H9 (cell line): ENCODE measurements at regions not wholly inside any gene's neighbourhood (a gene's known extent, or its start where the extent isn't known, plus 50 kb on each side); places are given as distances from the start of the nearest gene placed in this dataset.

ENCODE experiments used
- DNase-seq: peaks from one replicate; pipeline ENCODE4 v3.0.0-alpha.2; 2017
- H2AFZ ChIP-seq: one replicate; pipeline ENCODE4 v1.6.1; 2013; ENCODE audit warnings: mild to moderate bottlenecking, low read length, control low read depth, moderate library complexity
- H2AK5ac ChIP-seq: 2 replicates; pipeline ENCODE4 v1.6.1; 2013; ENCODE audit warnings: low read length, control low read depth, mixed read lengths; ENCODE audit not compliant: insufficient read length
- H2BK120ac ChIP-seq: one replicate; pipeline ENCODE4 v1.6.1; 2013; ENCODE audit warnings: low read depth, mild to moderate bottlenecking, low read length, control low read depth, inconsistent platforms; ENCODE audit not compliant: poor library complexity, severe bottlenecking
- H2BK12ac ChIP-seq: 2 replicates; pipeline ENCODE4 v1.6.1; 2013; ENCODE audit warnings: low read length, control low read depth, mixed read lengths, low read depth; ENCODE audit not compliant: insufficient read length
- H2BK15ac ChIP-seq: 2 replicates; pipeline ENCODE4 v1.6.1; 2013; ENCODE audit warnings: low read depth, low read length, control low read depth
- H2BK20ac ChIP-seq: one replicate; pipeline ENCODE4 v1.6.1; 2013; ENCODE audit warnings: low read depth, mild to moderate bottlenecking, low read length, control low read depth, inconsistent platforms; ENCODE audit not compliant: poor library complexity, severe bottlenecking
- H2BK5ac ChIP-seq: 2 replicates; pipeline ENCODE4 v1.6.1; 2013; ENCODE audit warnings: low read length, control low read depth, mixed read lengths; ENCODE audit not compliant: insufficient read length
- H3K14ac ChIP-seq: 2 replicates; pipeline ENCODE4 v1.6.1; 2013; ENCODE audit warnings: low read length, control low read depth; ENCODE audit not compliant: insufficient read depth
- H3K18ac ChIP-seq: 2 replicates; pipeline ENCODE4 v1.6.1; 2013; ENCODE audit warnings: low read depth, mild to moderate bottlenecking, mixed read lengths, low read length, control low read depth; ENCODE audit not compliant: insufficient read length
- H3K23ac ChIP-seq: 2 replicates; pipeline ENCODE4 v1.6.1; 2013; ENCODE audit warnings: low read length, control low read depth, mixed read lengths, low read depth; ENCODE audit not compliant: insufficient read length
- H3K23me2 ChIP-seq: 2 replicates; pipeline ENCODE4 v1.6.1; 2013; ENCODE audit warnings: low read depth, mild to moderate bottlenecking, mixed read lengths, low read length, control low read depth; ENCODE audit not compliant: insufficient read length, poor library complexity, severe bottlenecking
- H3K27ac ChIP-seq: 2 replicates; pipeline ENCODE4 v1.5.1; 2013; ENCODE audit warnings: low read length, control low read depth, mixed read lengths, low read depth; ENCODE audit not compliant: insufficient read length
- H3K27me3 ChIP-seq: 2 replicates; pipeline ENCODE4 v1.6.1; 2013; ENCODE audit warnings: low read length, control low read depth, inconsistent platforms; ENCODE audit not compliant: insufficient read depth
- H3K4ac ChIP-seq: 2 replicates; pipeline ENCODE4 v1.6.1; 2013; ENCODE audit warnings: low read depth, mild to moderate bottlenecking, control low read depth, inconsistent platforms, low read length, moderate library complexity
- H3K4me1 ChIP-seq: 2 replicates; pipeline ENCODE4 v1.6.1; 2013; ENCODE audit warnings: low read length, control low read depth, inconsistent platforms; ENCODE audit not compliant: insufficient read depth
- H3K4me2 ChIP-seq: 2 replicates; pipeline ENCODE4 v1.6.1; 2013; ENCODE audit warnings: low read length, control low read depth, mixed read lengths; ENCODE audit not compliant: insufficient read length, insufficient read depth
- H3K56ac ChIP-seq: 2 replicates; pipeline ENCODE4 v1.6.1; 2013; ENCODE audit warnings: low read depth, mild to moderate bottlenecking, mixed read lengths, low read length, control low read depth; ENCODE audit not compliant: insufficient read length
- H3K79me1 ChIP-seq: 2 replicates; pipeline ENCODE4 v1.6.1; 2013; ENCODE audit warnings: low read depth, mild to moderate bottlenecking, moderate library complexity, low read length, control low read depth, inconsistent platforms; ENCODE audit not compliant: insufficient read depth, poor library complexity, severe bottlenecking
- H3K79me2 ChIP-seq: 2 replicates; pipeline ENCODE4 v1.6.1; 2013; ENCODE audit warnings: low read length, control low read depth, inconsistent platforms; ENCODE audit not compliant: insufficient read depth
- H3K9ac ChIP-seq: 2 replicates; pipeline ENCODE4 v1.6.1; 2013; ENCODE audit warnings: low read length, control low read depth, mixed read lengths; ENCODE audit not compliant: insufficient read length; ENCODE audit errors: extremely low read depth
- H3K9me3 ChIP-seq: one replicate; pipeline ENCODE4 v1.6.1; 2013; ENCODE audit warnings: low read depth, low read length, inconsistent platforms; ENCODE audit not compliant: control insufficient read depth
- H3T11ph ChIP-seq: one replicate; pipeline ENCODE4 v1.6.1; 2013; ENCODE audit warnings: mild to moderate bottlenecking, low read length, control low read depth, inconsistent platforms
- H4K20me1 ChIP-seq: one replicate; pipeline ENCODE4 v1.6.1; 2013; ENCODE audit not compliant: control insufficient read depth, insufficient read length, insufficient read depth
- H4K5ac ChIP-seq: 2 replicates; pipeline ENCODE4 v1.6.1; 2013; ENCODE audit warnings: low read depth, mild to moderate bottlenecking, mixed read lengths, low read length, control low read depth; ENCODE audit not compliant: insufficient read length
- H4K8ac ChIP-seq: replicated peaks from 2 replicates; pipeline ENCODE4 v1.6.1; 2013; ENCODE audit warnings: low read length, control low read depth, mixed read lengths, low read depth; ENCODE audit not compliant: insufficient read length
- H4K91ac ChIP-seq: 2 replicates; pipeline ENCODE4 v1.6.1; 2013; ENCODE audit warnings: low read depth, mild to moderate bottlenecking, moderate library complexity, mixed read lengths, low read length, control low read depth; ENCODE audit not compliant: insufficient read length
- H3K27ac Mint-ChIP-seq, 3 experiments: 2 replicates in 2 of 3; 3 replicates in 1 of 3; pipeline ENCODE4 v1.8.0; 2020 to 2021; ENCODE audit warnings: mixed read lengths in 3 of 3, mild to moderate bottlenecking in 1 of 3, moderate library complexity in 1 of 3
- H3K27me3 Mint-ChIP-seq: 2 replicates; pipeline ENCODE4 v1.8.0; 2021; ENCODE audit warnings: low read depth, mild to moderate bottlenecking, moderate library complexity, mixed read lengths
- H3K36me3 Mint-ChIP-seq, 3 experiments: 2 replicates in 2 of 3; 3 replicates in 1 of 3; pipeline ENCODE4 v1.8.0; 2020 to 2021; ENCODE audit warnings: low read depth in 3 of 3, mixed read lengths in 3 of 3; ENCODE audit not compliant: insufficient read depth in 1 of 3
- H3K4me1 Mint-ChIP-seq, 2 experiments: 2 replicates each; pipeline ENCODE4 v1.8.0; 2020; ENCODE audit warnings: mixed read lengths in 2 of 2
- H3K4me3 Mint-ChIP-seq, 2 experiments: 2 replicates in 1 of 2; 3 replicates in 1 of 2; pipeline ENCODE4 v1.8.0; 2020 to 2021; ENCODE audit warnings: mild to moderate bottlenecking in 2 of 2, mixed read lengths in 2 of 2, moderate library complexity in 1 of 2
- H3K9me3 Mint-ChIP-seq, 2 experiments: 2 replicates in 1 of 2; 3 replicates in 1 of 2; pipeline ENCODE4 v1.8.0; 2020; ENCODE audit warnings: mild to moderate bottlenecking in 2 of 2, mixed read lengths in 2 of 2, moderate library complexity in 1 of 2
- WGBS: extraction: QIAGEN DNeasy Blood & Tissue Kit; methylation state at CpG from one replicate; pipeline ENCODE4 v1.1.7; 2013; ENCODE audit warnings: missing lambda C conversion rate, low lambda C conversion rate, mixed read lengths; ENCODE audit not compliant: insufficient read length; ENCODE audit errors: extremely low coverage; 5-methylcytosine and 5-hydroxymethylcytosine counted together
- TF ChIP-seq, protein P1 (sequence below): fragments of 200-600 bp; sonication (generic); conservative IDR thresholded peaks from 3 replicates; pipeline ENCODE4 v1.8.0; 2021; ENCODE audit warnings: antibody characterized with exemption, mild to moderate bottlenecking

DNA sequence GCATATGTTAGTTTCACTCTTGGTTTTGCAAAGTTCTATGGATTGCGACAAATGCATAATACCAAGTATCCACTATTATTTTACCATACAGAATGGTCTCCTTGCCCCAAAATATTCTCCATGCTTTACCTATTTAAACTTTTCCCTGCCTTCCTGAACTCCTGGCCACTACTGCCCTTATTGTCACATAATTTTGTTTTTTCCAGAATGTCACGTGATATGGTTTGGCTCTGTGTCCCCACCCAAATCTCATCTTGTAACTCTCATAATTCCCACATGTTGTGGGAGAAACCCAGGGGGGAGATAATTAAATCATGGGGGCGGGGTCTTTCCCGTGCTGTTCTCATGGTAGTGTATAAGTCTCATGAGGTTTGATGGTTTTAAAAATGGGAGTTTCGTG, 760.0 kb downstream of the METTL4 start:
- no peak overlapping the region for H3K27ac ChIP-seq
- no CpG with 5 or more reads among the region's 5 CpGs for WGBS

More for the DNA sequence above, 760.0 kb downstream of the METTL4 start:
- no peaks in the 10 kb centered on the region for H4K20me1 ChIP-seq
- H4K91ac ChIP-seq, result no peak overlapping the region
- Mint-ChIP-seq H3K9me3 (peaks cover 3 to 5% of the 10 kb centered on the region in 2 experiments; a peak in 3 of 5 replicates), H3K36me3 (peaks cover 0 to 4% (median 0%) of the 10 kb centered on the region in 3 experiments; a peak in 2 of 7 replicates), H3K4me3 (no peak overlapping the region), H3K27me3 (no peaks in the 10 kb centered on the region), H3K27ac (no peak overlapping the region), H3K4me1 (no peaks in the 10 kb centered on the region)
- H3K9me3 ChIP-seq, result no peaks in the 10 kb centered on the region
- no peaks in the 10 kb centered on the region for H3K79me1 ChIP-seq
- H3K27me3 ChIP-seq, result no peaks in the 10 kb centered on the region
- no peak overlapping the region for H3K9ac ChIP-seq
- no peak overlapping the region for H2AFZ ChIP-seq
- H3K18ac ChIP-seq, result no peak overlapping the region
- H2BK12ac ChIP-seq, result no peak overlapping the region
- DNase-seq, result no peak
- H2BK5ac ChIP-seq, result no peak overlapping the region
- H3K4ac ChIP-seq, result no peak overlapping the region
- H2BK20ac ChIP-seq, result no peak overlapping the region
- no peaks in the 10 kb centered on the region for H3K23me2 ChIP-seq
- no peak overlapping the region for H4K5ac ChIP-seq
- no peaks in the 10 kb centered on the region for H3K4me1 ChIP-seq
- H3K79me2 ChIP-seq, result no peaks in the 10 kb centered on the region
- no peak overlapping the region for H3K56ac ChIP-seq
- TF ChIP-seq, protein P1, sequence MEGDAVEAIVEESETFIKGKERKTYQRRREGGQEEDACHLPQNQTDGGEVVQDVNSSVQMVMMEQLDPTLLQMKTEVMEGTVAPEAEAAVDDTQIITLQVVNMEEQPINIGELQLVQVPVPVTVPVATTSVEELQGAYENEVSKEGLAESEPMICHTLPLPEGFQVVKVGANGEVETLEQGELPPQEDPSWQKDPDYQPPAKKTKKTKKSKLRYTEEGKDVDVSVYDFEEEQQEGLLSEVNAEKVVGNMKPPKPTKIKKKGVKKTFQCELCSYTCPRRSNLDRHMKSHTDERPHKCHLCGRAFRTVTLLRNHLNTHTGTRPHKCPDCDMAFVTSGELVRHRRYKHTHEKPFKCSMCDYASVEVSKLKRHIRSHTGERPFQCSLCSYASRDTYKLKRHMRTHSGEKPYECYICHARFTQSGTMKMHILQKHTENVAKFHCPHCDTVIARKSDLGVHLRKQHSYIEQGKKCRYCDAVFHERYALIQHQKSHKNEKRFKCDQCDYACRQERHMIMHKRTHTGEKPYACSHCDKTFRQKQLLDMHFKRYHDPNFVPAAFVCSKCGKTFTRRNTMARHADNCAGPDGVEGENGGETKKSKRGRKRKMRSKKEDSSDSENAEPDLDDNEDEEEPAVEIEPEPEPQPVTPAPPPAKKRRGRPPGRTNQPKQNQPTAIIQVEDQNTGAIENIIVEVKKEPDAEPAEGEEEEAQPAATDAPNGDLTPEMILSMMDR, result no peak
- H2AK5ac ChIP-seq, result no peak overlapping the region
- no peak overlapping the region for H3K14ac ChIP-seq
- H2BK15ac ChIP-seq, result no peak overlapping the region
- H3K23ac ChIP-seq, result no peak overlapping the region
- H3T11ph ChIP-seq, result no peak overlapping the region
- no peak overlapping the region for H2BK120ac ChIP-seq
- no peak overlapping the region for H4K8ac ChIP-seq
- H3K4me2 ChIP-seq, result no peak overlapping the region
